SJSA1 (cell line): ENCODE measurements at regions not wholly inside any gene's neighbourhood (a gene's known extent, or its start where the extent isn't known, plus 50 kb on each side); places are given as distances from the start of the nearest gene placed in this dataset.
"Not testable (repeated sequence)": the region's sequence is repeated elsewhere in the genome, so short reads cannot be mapped to it uniquely, and the experiment has no call there.

Experiments
- DNase-seq, 2 experiments: peaks; one replicate each; pipeline ENCODE4 v3.0.0-alpha.2; 2015 to 2020; ENCODE audit warnings: low spot score in 2 of 2, low read depth in 1 of 2
- H3K27ac ChIP-seq: fragments of 250-450 bp; sonication (Bioruptor Pico); 2 replicates; pipeline ENCODE4 v1.5.1; 2020; ENCODE audit warnings: mild to moderate bottlenecking, moderate library complexity
- H3K27me3 ChIP-seq: fragments of 250-450 bp; sonication (Bioruptor Pico); replicated peaks from 2 replicates; pipeline ENCODE4 v1.5.1; 2020; ENCODE audit warnings: mild to moderate bottlenecking, moderate library complexity
- H3K36me3 ChIP-seq: fragments of 250-450 bp; sonication (Bioruptor Pico); 2 replicates; pipeline ENCODE4 v1.5.1; 2020; ENCODE audit warnings: mild to moderate bottlenecking
- H3K4me1 ChIP-seq: fragments of 250-450 bp; sonication (Bioruptor Pico); replicated peaks from 2 replicates; pipeline ENCODE4 v1.6.1; 2021; ENCODE audit warnings: mild to moderate bottlenecking
- H3K4me3 ChIP-seq: fragments of 250-450 bp; sonication (Bioruptor Pico); 2 replicates; pipeline ENCODE4 v1.5.1; 2020; ENCODE audit warnings: mild to moderate bottlenecking
- H3K9me3 ChIP-seq: fragments of 250-450 bp; sonication (Bioruptor Pico); replicated peaks from 2 replicates; pipeline ENCODE4 v1.5.1; 2020; ENCODE audit warnings: mild to moderate bottlenecking

GRCh38 chr17:63019138-63019873 is 53.3 kb downstream of the TANC2 start:
- no peak for DNase-seq
- Histone ChIP-seq H3K9me3 (no peaks in the 10 kb centered on the region), H3K27me3 (no peaks in the 10 kb centered on the region)

GRCh38 chr17:63022567-63022966 is 56.5 kb downstream of the TANC2 start:
- Histone ChIP-seq H3K4me1 (no peaks in the 10 kb centered on the region), H3K4me3 (no peak overlapping the region), H3K9me3 (no peaks in the 10 kb centered on the region), H3K27me3 (no peaks in the 10 kb centered on the region), H3K27ac (no peak overlapping the region), H3K36me3 (no peaks in the 10 kb centered on the region)
- DNase-seq, result no peak

More at GRCh38 chr17:63019138-63019873, 53.3 kb downstream of the TANC2 start:
- no peak overlapping the region for H3K4me3 ChIP-seq
- H3K36me3 ChIP-seq, result no peaks in the 10 kb centered on the region
- H3K4me1 ChIP-seq, result no peaks in the 10 kb centered on the region
- no peak overlapping the region for H3K27ac ChIP-seq

GRCh38 chr17:63023049-63023448 is 57.0 kb downstream of the TANC2 start:
- Histone ChIP-seq H3K27ac (no peak overlapping the region), H3K36me3 (no peaks in the 10 kb centered on the region), H3K4me3 (no peak overlapping the region), H3K4me1 (no peaks in the 10 kb centered on the region), H3K9me3 (no peaks in the 10 kb centered on the region), H3K27me3 (no peaks in the 10 kb centered on the region)
- no peak for DNase-seq

GRCh38 chr17:63024201-63024600 is 58.2 kb downstream of the TANC2 start:
- DNase-seq, result no peak
- no peaks in the 10 kb centered on the region for H3K4me1 ChIP-seq
- no peaks in the 10 kb centered on the region for H3K36me3 ChIP-seq
- no peak overlapping the region for H3K27ac ChIP-seq
- no peaks in the 10 kb centered on the region for H3K9me3 ChIP-seq
- no peak overlapping the region for H3K4me3 ChIP-seq
- H3K27me3 ChIP-seq, result no peaks in the 10 kb centered on the region

- Histone ChIP-seq H3K4me3 (no peak overlapping the region), H3K27ac (no peak overlapping the region), H3K4me1 (peaks cover 5% of the 10 kb centered on the region)
These were observed 58.7 kb downstream of the TANC2 start for GRCh38 chr17:63024716-63025115.

GRCh38 chr17:63025637-63026036 is 59.6 kb downstream of the TANC2 start:
- not testable (repeated sequence) for H3K9me3 ChIP-seq, H3K27ac ChIP-seq, DNase-seq, H3K4me1 ChIP-seq, H3K36me3 ChIP-seq, H3K27me3 ChIP-seq, H3K4me3 ChIP-seq

More at GRCh38 chr17:63024716-63025115, 58.7 kb downstream of the TANC2 start:
- no peaks in the 10 kb centered on the region for H3K9me3 ChIP-seq
- H3K27me3 ChIP-seq, result no peaks in the 10 kb centered on the region
- no peaks in the 10 kb centered on the region for H3K36me3 ChIP-seq
- no peak for DNase-seq

- Histone ChIP-seq H3K4me1 (peaks cover 7% of the 10 kb centered on the region), H3K4me3 (no peak overlapping the region), H3K36me3 (no peaks in the 10 kb centered on the region), H3K27me3 (no peaks in the 10 kb centered on the region), H3K27ac (0 out of 2 replicates have a peak overlapping the region, but pooled peaks have one; percentile 20), H3K9me3 (no peaks in the 10 kb centered on the region)
- DNase-seq, result no peak
These were observed 63.5 kb downstream of the TANC2 start for GRCh38 chr17:63029541-63029940.

GRCh38 chr17:63032142-63032541 is 66.1 kb downstream of the TANC2 start:
- Histone ChIP-seq H3K27me3 (no peaks in the 10 kb centered on the region), H3K4me1 (peaks cover 19% of the 10 kb centered on the region), H3K36me3 (no peaks in the 10 kb centered on the region), H3K9me3 (no peaks in the 10 kb centered on the region), H3K4me3 (no peak overlapping the region), H3K27ac (no peak overlapping the region)
- DNase-seq, result no peak

- H3K27me3 ChIP-seq, result no peaks in the 10 kb centered on the region
- no peaks in the 10 kb centered on the region for H3K36me3 ChIP-seq
- H3K27ac ChIP-seq, result no peak overlapping the region
- H3K9me3 ChIP-seq, result no peaks in the 10 kb centered on the region
- no peak overlapping the region for H3K4me3 ChIP-seq
- H3K4me1 ChIP-seq, result peaks cover 19% of the 10 kb centered on the region
- no peak for DNase-seq
These were observed 67.1 kb downstream of the TANC2 start for GRCh38 chr17:63033142-63033541.

GRCh38 chr17:63035271-63035670 is 69.2 kb downstream of the TANC2 start:
- H3K27ac ChIP-seq, result no peak overlapping the region
- no peaks in the 10 kb centered on the region for H3K9me3 ChIP-seq
- DNase-seq, result no peak
- H3K4me3 ChIP-seq, result no peak overlapping the region
- peaks cover 17% of the 10 kb centered on the region for H3K4me1 ChIP-seq
- no peaks in the 10 kb centered on the region for H3K36me3 ChIP-seq
- no peaks in the 10 kb centered on the region for H3K27me3 ChIP-seq

- Histone ChIP-seq H3K4me1 (peaks cover 21% of the 10 kb centered on the region), H3K27me3 (no peaks in the 10 kb centered on the region), H3K9me3 (no peaks in the 10 kb centered on the region), H3K4me3 (no peak overlapping the region), H3K27ac (no peak overlapping the region), H3K36me3 (no peaks in the 10 kb centered on the region)
- peak in 1 of 2 experiments; percentile 28 for DNase-seq
These were observed 69.7 kb downstream of the TANC2 start for GRCh38 chr17:63035695-63036094.

GRCh38 chr17:63039342-63039741 is 73.3 kb downstream of the TANC2 start:
- H3K4me3 ChIP-seq, result no peak overlapping the region
- H3K36me3 ChIP-seq, result no peaks in the 10 kb centered on the region
- H3K4me1 ChIP-seq, result peaks cover 26% of the 10 kb centered on the region
- no peak overlapping the region for H3K27ac ChIP-seq
- no peaks in the 10 kb centered on the region for H3K9me3 ChIP-seq
- no peaks in the 10 kb centered on the region for H3K27me3 ChIP-seq
- DNase-seq, result no peak

- Histone ChIP-seq H3K27ac (no peak overlapping the region), H3K4me3 (no peak overlapping the region), H3K4me1 (peaks cover 26% of the 10 kb centered on the region), H3K36me3 (no peaks in the 10 kb centered on the region), H3K27me3 (no peaks in the 10 kb centered on the region), H3K9me3 (no peaks in the 10 kb centered on the region)
- DNase-seq, result peak in 1 of 2 experiments; percentile 49
These were observed 74.0 kb downstream of the TANC2 start for GRCh38 chr17:63039899-63040602.

GRCh38 chr17:63040816-63041215 is 74.8 kb downstream of the TANC2 start:
- Histone ChIP-seq H3K27me3 (no peaks in the 10 kb centered on the region), H3K36me3 (no peaks in the 10 kb centered on the region), H3K4me1 (peaks cover 19% of the 10 kb centered on the region), H3K27ac (no peak overlapping the region), H3K4me3 (no peak overlapping the region), H3K9me3 (no peaks in the 10 kb centered on the region)
- no peak for DNase-seq
